ENCODE measurements at regions not wholly inside any gene's neighbourhood (a gene's known extent, or its start where the extent isn't known, plus 50 kb on each side); places are given as distances from the start of the nearest gene placed in this dataset.

GRCh38 chr6:163930012-163930411 lies 515.5 kb downstream of the QKI start:
- Mint-ChIP-seq H3K27ac (no peak overlapping the region), H3K4me1 (no peaks in the 10 kb centered on the region), H3K9me3 (no peaks in the 10 kb centered on the region), H3K4me3 (no peak overlapping the region), H3K27me3 (peaks cover 4 to 22% (median 18%) of the 10 kb centered on the region in 5 donors), H3K36me3 (no peaks in the 10 kb centered on the region)
- Histone ChIP-seq H3K36me3 (ENCODE audit: control insufficient read depth in 2 of 3, insufficient read depth in 3 of 3, low read length in 3 of 3) (no peaks in the 10 kb centered on the region), H3K4me1 (ENCODE audit: control insufficient read depth in 2 of 2, insufficient read depth in 2 of 2, low read length in 2 of 2) (no peaks in the 10 kb centered on the region), H3K27ac (ENCODE audit: low read depth, low read length) (no peak overlapping the region), H3K9me3 (ENCODE audit: control insufficient read depth in 2 of 3, low read length in 3 of 3) (no peaks in the 10 kb centered on the region), H3K27me3 (ENCODE audit: control insufficient read depth in 2 of 2, insufficient read depth in 2 of 2, low read length in 2 of 2) (no peaks in the 10 kb centered on the region), H3K4me3 (ENCODE audit: low read length) (no peak overlapping the region)
- ChIA-PET CTCF (no interaction called here), POLR2A (no interaction called here)
- no peak for DNase-seq
- no peak for ATAC-seq
- intact Hi-C loops (cut with micrococcal nuclease) = no loop called here

- no peak overlapping the region for H3K27ac Mint-ChIP-seq
- Histone ChIP-seq H3K4me3 (ENCODE audit: low read length) (no peak overlapping the region), H3K9me3 (ENCODE audit: control insufficient read depth in 2 of 3, low read length in 3 of 3) (no peaks in the 10 kb centered on the region), H3K4me1 (ENCODE audit: control insufficient read depth in 2 of 2, insufficient read depth in 2 of 2, low read length in 2 of 2) (no peaks in the 10 kb centered on the region), H3K27ac (ENCODE audit: low read depth, low read length) (no peak overlapping the region), H3K27me3 (ENCODE audit: control insufficient read depth in 2 of 2, insufficient read depth in 2 of 2, low read length in 2 of 2) (no peaks in the 10 kb centered on the region), H3K36me3 (ENCODE audit: control insufficient read depth in 2 of 3, insufficient read depth in 3 of 3, low read length in 3 of 3) (no peaks in the 10 kb centered on the region)
- POLR2A ChIA-PET = no interaction called here
- no peak for DNase-seq
- no peak overlapping the region for H3K4me3 Mint-ChIP-seq
- ATAC-seq = no peak
- no peaks in the 10 kb centered on the region for H3K4me1 Mint-ChIP-seq
- peaks cover 3 to 22% (median 16%) of the 10 kb centered on the region in 5 donors for H3K27me3 Mint-ChIP-seq
- no peaks in the 10 kb centered on the region for H3K36me3 Mint-ChIP-seq
- CTCF ChIA-PET = no interaction called here
- intact Hi-C loops (cut with micrococcal nuclease) = no loop called here
- H3K9me3 Mint-ChIP-seq = no peaks in the 10 kb centered on the region
These were observed 515.0 kb downstream of the QKI start for GRCh38 chr6:163929538-163929937.

GRCh38 chr6:163926642-163927041 lies 512.1 kb downstream of the QKI start:
- no peaks in the 10 kb centered on the region for H3K9me3 ChIP-seq (ENCODE audit: control insufficient read depth in 2 of 3, low read length in 3 of 3)
- no peaks in the 10 kb centered on the region for H3K4me1 ChIP-seq (ENCODE audit: control insufficient read depth in 2 of 2, insufficient read depth in 2 of 2, low read length in 2 of 2)
- Mint-ChIP-seq H3K4me1 (peaks cover 0 to 1% (median 0%) of the 10 kb centered on the region in 7 donors), H3K9me3 (no peaks in the 10 kb centered on the region), H3K27ac (peak overlapping the region in 1 of 9 donors; percentile 9), H3K4me3 (no peak overlapping the region), H3K27me3 (peaks cover 0 to 13% (median 2%) of the 10 kb centered on the region in 5 donors), H3K36me3 (no peaks in the 10 kb centered on the region)
- ChIA-PET POLR2A (no interaction called here), CTCF (no interaction called here)
- ATAC-seq (no peak), DNase-seq (no peak)
- no peaks in the 10 kb centered on the region for H3K36me3 ChIP-seq (ENCODE audit: control insufficient read depth in 2 of 3, insufficient read depth in 3 of 3, low read length in 3 of 3)
- H3K27me3 ChIP-seq (ENCODE audit: control insufficient read depth in 2 of 2, insufficient read depth in 2 of 2, low read length in 2 of 2) = no peaks in the 10 kb centered on the region
- H3K27ac ChIP-seq (ENCODE audit: low read depth, low read length) = no peak overlapping the region
- intact Hi-C loops (cut with micrococcal nuclease) = no loop called here
- H3K4me3 ChIP-seq (ENCODE audit: low read length) = no peak overlapping the region

- Histone ChIP-seq H3K4me1 (ENCODE audit: control insufficient read depth in 2 of 2, insufficient read depth in 2 of 2, low read length in 2 of 2) (no peaks in the 10 kb centered on the region), H3K27ac (ENCODE audit: low read depth, low read length) (no peak overlapping the region), H3K36me3 (ENCODE audit: control insufficient read depth in 2 of 3, insufficient read depth in 3 of 3, low read length in 3 of 3) (no peaks in the 10 kb centered on the region), H3K27me3 (ENCODE audit: control insufficient read depth in 2 of 2, insufficient read depth in 2 of 2, low read length in 2 of 2) (no peaks in the 10 kb centered on the region), H3K9me3 (ENCODE audit: control insufficient read depth in 2 of 3, low read length in 3 of 3) (no peaks in the 10 kb centered on the region), H3K4me3 (ENCODE audit: low read length) (no peak overlapping the region)
- CTCF ChIA-PET = no interaction called here
- Mint-ChIP-seq H3K27me3 (peaks cover 0 to 13% (median 0%) of the 10 kb centered on the region in 5 donors), H3K27ac (no peak overlapping the region), H3K4me3 (no peak overlapping the region), H3K4me1 (peaks cover 0 to 1% (median 0%) of the 10 kb centered on the region in 7 donors), H3K36me3 (no peaks in the 10 kb centered on the region), H3K9me3 (peaks cover 0 to 2% (median 0%) of the 10 kb centered on the region in 11 donors)
- intact Hi-C loops (cut with micrococcal nuclease) = no loop called here
- no peak for DNase-seq
- POLR2A ChIA-PET = no interaction called here
- ATAC-seq = no peak
These were observed 511.3 kb downstream of the QKI start for GRCh38 chr6:163925839-163926238.

- DNase-seq (no peak), ATAC-seq (no peak)
- Mint-ChIP-seq H3K27ac (no peak overlapping the region), H3K4me1 (peaks cover 0 to 1% (median 0%) of the 10 kb centered on the region in 7 donors), H3K27me3 (peaks cover 0 to 10% (median 4%) of the 10 kb centered on the region in 5 donors), H3K36me3 (no peaks in the 10 kb centered on the region), H3K9me3 (peaks cover 0 to 2% (median 0%) of the 10 kb centered on the region in 11 donors), H3K4me3 (no peak overlapping the region)
- Histone ChIP-seq H3K4me3 (ENCODE audit: low read length) (no peak overlapping the region), H3K27ac (ENCODE audit: low read depth, low read length) (no peak overlapping the region), H3K9me3 (ENCODE audit: control insufficient read depth in 2 of 3, low read length in 3 of 3) (no peaks in the 10 kb centered on the region), H3K36me3 (ENCODE audit: control insufficient read depth in 2 of 3, insufficient read depth in 3 of 3, low read length in 3 of 3) (no peaks in the 10 kb centered on the region), H3K27me3 (ENCODE audit: control insufficient read depth in 2 of 2, insufficient read depth in 2 of 2, low read length in 2 of 2) (no peaks in the 10 kb centered on the region), H3K4me1 (ENCODE audit: control insufficient read depth in 2 of 2, insufficient read depth in 2 of 2, low read length in 2 of 2) (no peaks in the 10 kb centered on the region)
- ChIA-PET POLR2A (no interaction called here), CTCF (no interaction called here)
- intact Hi-C loops (cut with micrococcal nuclease) = no loop called here
These were observed 509.3 kb downstream of the QKI start for GRCh38 chr6:163923658-163924411.

- ChIA-PET POLR2A (no interaction called here), CTCF (no interaction called here)
- peaks cover 0 to 1% (median 0%) of the 10 kb centered on the region in 7 donors for H3K4me1 Mint-ChIP-seq
- Histone ChIP-seq H3K9me3 (ENCODE audit: control insufficient read depth in 2 of 3, low read length in 3 of 3) (no peaks in the 10 kb centered on the region), H3K4me1 (ENCODE audit: control insufficient read depth in 2 of 2, insufficient read depth in 2 of 2, low read length in 2 of 2) (no peaks in the 10 kb centered on the region), H3K36me3 (ENCODE audit: control insufficient read depth in 2 of 3, insufficient read depth in 3 of 3, low read length in 3 of 3) (no peaks in the 10 kb centered on the region), H3K27ac (ENCODE audit: low read depth, low read length) (no peak overlapping the region), H3K27me3 (ENCODE audit: control insufficient read depth in 2 of 2, insufficient read depth in 2 of 2, low read length in 2 of 2) (no peaks in the 10 kb centered on the region), H3K4me3 (ENCODE audit: low read length) (no peak overlapping the region)
- H3K27ac Mint-ChIP-seq = no peak overlapping the region
- H3K36me3 Mint-ChIP-seq = no peaks in the 10 kb centered on the region
- intact Hi-C loops (cut with micrococcal nuclease) = no loop called here
- H3K9me3 Mint-ChIP-seq = peaks cover 0 to 2% (median 0%) of the 10 kb centered on the region in 11 donors
- H3K27me3 Mint-ChIP-seq = peaks cover 0 to 15% (median 7%) of the 10 kb centered on the region in 5 donors
- ATAC-seq (no peak), DNase-seq (no peak)
- H3K4me3 Mint-ChIP-seq = no peak overlapping the region
These were observed 508.0 kb downstream of the QKI start for GRCh38 chr6:163922562-163922961.

GRCh38 chr6:163919652-163920051 lies 505.1 kb downstream of the QKI start:
- no peaks in the 10 kb centered on the region for H3K9me3 ChIP-seq (ENCODE audit: control insufficient read depth in 2 of 3, low read length in 3 of 3)
- H3K4me1 ChIP-seq (ENCODE audit: control insufficient read depth in 2 of 2, insufficient read depth in 2 of 2, low read length in 2 of 2) = no peaks in the 10 kb centered on the region
- H3K36me3 ChIP-seq (ENCODE audit: control insufficient read depth in 2 of 3, insufficient read depth in 3 of 3, low read length in 3 of 3) = no peaks in the 10 kb centered on the region
- H3K27ac Mint-ChIP-seq = no peak overlapping the region
- POLR2A ChIA-PET = no interaction called here
- ATAC-seq (no peak), DNase-seq (no peak)
- peaks cover 0 to 1% (median 0%) of the 10 kb centered on the region in 7 donors for H3K4me1 Mint-ChIP-seq
- intact Hi-C loops (cut with micrococcal nuclease) = no loop called here
- no peaks in the 10 kb centered on the region for H3K27me3 ChIP-seq (ENCODE audit: control insufficient read depth in 2 of 2, insufficient read depth in 2 of 2, low read length in 2 of 2)
- no peak overlapping the region for H3K27ac ChIP-seq (ENCODE audit: low read depth, low read length)
- H3K9me3 Mint-ChIP-seq = peaks cover 0 to 5% (median 0%) of the 10 kb centered on the region in 11 donors
- no peak overlapping the region for H3K4me3 ChIP-seq (ENCODE audit: low read length)
- peaks cover 0 to 23% (median 7%) of the 10 kb centered on the region in 5 donors for H3K27me3 Mint-ChIP-seq
- H3K36me3 Mint-ChIP-seq = no peaks in the 10 kb centered on the region
- H3K4me3 Mint-ChIP-seq = no peak overlapping the region
- CTCF ChIA-PET = no interaction called here
